ENCODE measurements at regions not wholly inside any gene's neighbourhood (a gene's known extent, or its start where the extent isn't known, plus 50 kb on each side); places are given as distances from the start of the nearest gene placed in this dataset.

DNA sequence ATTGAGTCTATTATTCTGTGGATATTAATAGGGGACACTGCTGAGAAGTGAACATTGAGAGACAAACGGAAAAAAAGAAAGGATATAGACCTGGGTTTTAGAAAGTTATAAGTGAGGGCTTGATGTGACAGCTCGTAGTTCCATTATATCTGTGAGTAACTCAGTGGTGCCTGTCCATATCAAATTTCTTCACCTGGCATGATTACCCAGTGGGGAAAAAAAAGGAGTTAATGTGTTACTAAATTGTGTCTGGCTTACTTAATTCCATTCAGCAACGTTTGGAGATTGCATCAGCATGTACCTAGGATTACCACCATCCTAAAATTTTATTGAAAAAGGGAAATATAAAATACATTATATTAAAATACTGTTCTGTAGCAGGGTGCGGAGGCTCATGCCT lies 1249.9 kb downstream of the SLC16A7 start:
- Histone ChIP-seq H3K27me3 (ENCODE audit: control insufficient read depth, insufficient read depth, low read length) (no peaks in the 10 kb centered on the region), H3K4me2 (ENCODE audit: extremely low read depth, insufficient read depth, low read length) (no peak overlapping the region), H3K79me2 (ENCODE audit: control insufficient read depth, insufficient read depth, low read length) (no peaks in the 10 kb centered on the region), H3K36me3 (ENCODE audit: control insufficient read depth, insufficient read depth, low read length) (no peaks in the 10 kb centered on the region), H3K27ac (ENCODE audit: insufficient read depth, low read length) (no peak overlapping the region), H3K4me1 (ENCODE audit: control insufficient read depth, extremely low read depth, insufficient read depth, low read length) (no peaks in the 10 kb centered on the region), H2AFZ (ENCODE audit: low read length) (no peak overlapping the region), H4K20me1 (ENCODE audit: control insufficient read depth, extremely low read depth, insufficient read depth, low read length) (no peaks in the 10 kb centered on the region), H3K9ac (ENCODE audit: insufficient read depth, low read length) (no peak overlapping the region), H3K4me3 (replicated peaks in 1 of 4; ENCODE audit: control extremely low read depth in 1 of 4, insufficient read depth in 1 of 4, low read depth in 3 of 4, low read length in 4 of 4) (no peak overlapping the region), H3K9me3 (ENCODE audit: control insufficient read depth, insufficient read depth, low read depth, low read length) (no peaks in the 10 kb centered on the region)
- TF ChIP-seq, protein P1, sequence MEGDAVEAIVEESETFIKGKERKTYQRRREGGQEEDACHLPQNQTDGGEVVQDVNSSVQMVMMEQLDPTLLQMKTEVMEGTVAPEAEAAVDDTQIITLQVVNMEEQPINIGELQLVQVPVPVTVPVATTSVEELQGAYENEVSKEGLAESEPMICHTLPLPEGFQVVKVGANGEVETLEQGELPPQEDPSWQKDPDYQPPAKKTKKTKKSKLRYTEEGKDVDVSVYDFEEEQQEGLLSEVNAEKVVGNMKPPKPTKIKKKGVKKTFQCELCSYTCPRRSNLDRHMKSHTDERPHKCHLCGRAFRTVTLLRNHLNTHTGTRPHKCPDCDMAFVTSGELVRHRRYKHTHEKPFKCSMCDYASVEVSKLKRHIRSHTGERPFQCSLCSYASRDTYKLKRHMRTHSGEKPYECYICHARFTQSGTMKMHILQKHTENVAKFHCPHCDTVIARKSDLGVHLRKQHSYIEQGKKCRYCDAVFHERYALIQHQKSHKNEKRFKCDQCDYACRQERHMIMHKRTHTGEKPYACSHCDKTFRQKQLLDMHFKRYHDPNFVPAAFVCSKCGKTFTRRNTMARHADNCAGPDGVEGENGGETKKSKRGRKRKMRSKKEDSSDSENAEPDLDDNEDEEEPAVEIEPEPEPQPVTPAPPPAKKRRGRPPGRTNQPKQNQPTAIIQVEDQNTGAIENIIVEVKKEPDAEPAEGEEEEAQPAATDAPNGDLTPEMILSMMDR (conservative IDR thresholded peaks at IDR 0.05 in 1 of 2, IDR thresholded peaks at IDR 0.05 in 1 of 2; ENCODE audit: low read depth in 1 of 2, low read length in 2 of 2), result no peak
- no peak for TF ChIP-seq EZH2 (IDR thresholded peaks at IDR 0.05; ENCODE audit: low read length, missing control alignments)
- DNase-seq (ENCODE audit: low read depth in 2 of 2), result no peak

DNA sequence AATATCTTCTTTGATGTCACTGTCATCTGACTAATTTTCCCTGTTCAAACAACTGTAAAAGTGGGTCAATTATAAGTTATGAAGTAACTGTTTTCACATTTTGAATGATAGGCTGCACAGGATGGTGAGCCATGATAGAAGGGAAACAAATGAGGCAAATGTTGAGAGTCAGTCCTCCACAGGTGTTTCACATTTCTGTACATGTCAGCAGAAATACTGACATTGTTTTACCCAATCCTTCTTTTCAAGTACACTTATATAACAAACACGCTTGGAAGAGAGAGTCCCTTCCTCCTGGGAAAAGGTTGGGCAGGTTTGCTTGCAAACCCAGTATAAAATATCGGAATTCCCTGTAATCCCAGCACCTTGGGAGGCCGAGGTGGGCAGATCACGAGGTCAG lies 1251.5 kb downstream of the SLC16A7 start:
- Histone ChIP-seq H3K4me2 (ENCODE audit: extremely low read depth, insufficient read depth, low read length) (no peak overlapping the region), H3K9ac (ENCODE audit: insufficient read depth, low read length) (no peak overlapping the region), H3K9me3 (ENCODE audit: control insufficient read depth, insufficient read depth, low read depth, low read length) (no peaks in the 10 kb centered on the region), H3K27ac (ENCODE audit: insufficient read depth, low read length) (no peak overlapping the region), H3K79me2 (ENCODE audit: control insufficient read depth, insufficient read depth, low read length) (no peaks in the 10 kb centered on the region), H4K20me1 (ENCODE audit: control insufficient read depth, extremely low read depth, insufficient read depth, low read length) (no peaks in the 10 kb centered on the region), H3K4me1 (ENCODE audit: control insufficient read depth, extremely low read depth, insufficient read depth, low read length) (no peaks in the 10 kb centered on the region), H3K4me3 (replicated peaks in 1 of 4; ENCODE audit: control extremely low read depth in 1 of 4, insufficient read depth in 1 of 4, low read depth in 3 of 4, low read length in 4 of 4) (no peak overlapping the region), H3K36me3 (ENCODE audit: control insufficient read depth, insufficient read depth, low read length) (no peaks in the 10 kb centered on the region), H2AFZ (ENCODE audit: low read length) (no peak overlapping the region), H3K27me3 (ENCODE audit: control insufficient read depth, insufficient read depth, low read length) (no peaks in the 10 kb centered on the region)
- no peak for TF ChIP-seq EZH2 (IDR thresholded peaks at IDR 0.05; ENCODE audit: low read length, missing control alignments)
- TF ChIP-seq, protein P1 (conservative IDR thresholded peaks at IDR 0.05 in 1 of 2, IDR thresholded peaks at IDR 0.05 in 1 of 2; ENCODE audit: low read depth in 1 of 2, low read length in 2 of 2), result no peak
- no peak for DNase-seq (ENCODE audit: low read depth in 2 of 2)

DNA sequence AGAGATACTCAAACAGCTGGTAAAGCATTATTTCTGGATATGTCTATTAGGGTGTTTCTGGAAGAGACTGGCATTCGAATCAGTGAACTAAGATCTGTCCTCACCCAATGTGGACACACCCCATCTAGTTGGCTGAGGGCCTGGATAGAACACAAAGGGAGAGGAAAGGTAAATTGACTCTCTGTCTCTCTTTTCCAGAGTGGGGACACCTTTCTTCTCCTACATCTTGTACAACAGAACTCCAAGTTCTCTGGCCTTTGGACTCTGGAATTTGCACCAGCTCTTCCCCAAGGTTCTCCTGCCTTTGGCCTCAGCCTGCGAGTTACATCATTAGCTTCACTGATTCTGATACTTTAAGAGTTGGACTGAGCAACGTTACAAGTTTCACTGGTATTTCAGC lies 1253.9 kb downstream of the SLC16A7 start:
- no peak overlapping the region for H3K27ac ChIP-seq (ENCODE audit: insufficient read depth, low read length)
- H3K9ac ChIP-seq (ENCODE audit: insufficient read depth, low read length), result no peak overlapping the region

More for the DNA sequence above, 1253.9 kb downstream of the SLC16A7 start:
- H2AFZ ChIP-seq (ENCODE audit: low read length), result no peak overlapping the region
- H3K4me2 ChIP-seq (ENCODE audit: extremely low read depth, insufficient read depth, low read length), result no peak overlapping the region
- H3K9me3 ChIP-seq (ENCODE audit: control insufficient read depth, insufficient read depth, low read depth, low read length), result no peaks in the 10 kb centered on the region
- no peaks in the 10 kb centered on the region for H3K79me2 ChIP-seq (ENCODE audit: control insufficient read depth, insufficient read depth, low read length)
- H3K36me3 ChIP-seq (ENCODE audit: control insufficient read depth, insufficient read depth, low read length), result no peaks in the 10 kb centered on the region
- H3K27me3 ChIP-seq (ENCODE audit: control insufficient read depth, insufficient read depth, low read length), result no peaks in the 10 kb centered on the region
- no peaks in the 10 kb centered on the region for H4K20me1 ChIP-seq (ENCODE audit: control insufficient read depth, extremely low read depth, insufficient read depth, low read length)
- DNase-seq (ENCODE audit: low read depth in 2 of 2), result no peak
- H3K4me3 ChIP-seq (replicated peaks in 1 of 4; ENCODE audit: control extremely low read depth in 1 of 4, insufficient read depth in 1 of 4, low read depth in 3 of 4, low read length in 4 of 4), result no peak overlapping the region
- no peaks in the 10 kb centered on the region for H3K4me1 ChIP-seq (ENCODE audit: control insufficient read depth, extremely low read depth, insufficient read depth, low read length)
- TF ChIP-seq EZH2 (IDR thresholded peaks at IDR 0.05; ENCODE audit: low read length, missing control alignments), result no peak
- TF ChIP-seq, protein P1 (conservative IDR thresholded peaks at IDR 0.05 in 1 of 2, IDR thresholded peaks at IDR 0.05 in 1 of 2; ENCODE audit: low read depth in 1 of 2, low read length in 2 of 2), result no peak

Data from fibroblast of lung (primary cell).